GM23248 (cell line): ENCODE measurements at regions not wholly inside any gene's neighbourhood (a gene's known extent, or its start where the extent isn't known, plus 50 kb on each side); places are given as distances from the start of the nearest gene placed in this dataset.

Experiments
- DNase-seq: peaks from one replicate; pipeline ENCODE4 v3.0.0-alpha.2; 2015
- H2AFZ ChIP-seq: fragments of 200-600 bp; sonication (generic); 2 replicates; pipeline ENCODE4 v1.6.1; 2016; ENCODE audit warnings: antibody characterized with exemption
- H3F3A ChIP-seq: fragments of 200-600 bp; sonication (generic); 2 replicates; pipeline ENCODE4 v1.6.1; 2016; ENCODE audit warnings: mild to moderate bottlenecking, antibody characterized with exemption, mixed run types; ENCODE audit not compliant: insufficient read depth
- H3K27ac ChIP-seq: fragments of 200-600 bp; sonication (generic); 2 replicates; pipeline ENCODE4 v1.5.1; 2016; ENCODE audit warnings: mild to moderate bottlenecking
- H3K27me3 ChIP-seq: fragments of 200-600 bp; sonication (generic); replicated peaks from 2 replicates; pipeline ENCODE4 v1.6.1; 2016; ENCODE audit warnings: mild to moderate bottlenecking; ENCODE audit not compliant: insufficient read depth
- H3K36me3 ChIP-seq: fragments of 200-600 bp; sonication (generic); 2 replicates; pipeline ENCODE4 v1.6.1; 2016; ENCODE audit warnings: low read depth, mild to moderate bottlenecking
- H3K4me1 ChIP-seq: fragments of 200-600 bp; sonication (generic); 2 replicates; pipeline ENCODE4 v1.6.1; 2016; ENCODE audit warnings: mild to moderate bottlenecking; ENCODE audit not compliant: insufficient read depth
- H3K4me2 ChIP-seq: fragments of 200-600 bp; sonication (generic); one replicate; pipeline ENCODE4 v1.6.1; 2016; ENCODE audit warnings: mild to moderate bottlenecking; ENCODE audit not compliant: unreplicated experiment
- H3K4me3 ChIP-seq: fragments of 200-600 bp; sonication (generic); 2 replicates; pipeline ENCODE4 v1.5.1; 2016; ENCODE audit warnings: mild to moderate bottlenecking
- H3K79me2 ChIP-seq: fragments of 200-600 bp; sonication (generic); 2 replicates; pipeline ENCODE4 v1.6.1; 2016; ENCODE audit warnings: mild to moderate bottlenecking; ENCODE audit not compliant: insufficient read depth
- H3K9ac ChIP-seq: fragments of 200-600 bp; sonication (generic); 2 replicates; pipeline ENCODE4 v1.6.1; 2016; ENCODE audit warnings: mild to moderate bottlenecking
- H3K9me2 ChIP-seq: fragments of 200-600 bp; sonication (generic); 2 replicates; pipeline ENCODE4 v1.6.1; 2016; ENCODE audit warnings: mixed run types, mild to moderate bottlenecking, moderate library complexity; ENCODE audit not compliant: insufficient read depth
- H3K9me3 ChIP-seq: fragments of 200-600 bp; sonication (generic); one replicate; pipeline ENCODE4 v1.6.1; 2017; ENCODE audit warnings: low read depth
- H4K20me1 ChIP-seq: fragments of 200-600 bp; sonication (generic); 2 replicates; pipeline ENCODE4 v1.6.0; 2016; ENCODE audit not compliant: insufficient read depth
- EZH2 ChIP-seq: fragments of 200-600 bp; sonication (generic); IDR thresholded peaks from 2 replicates; pipeline ENCODE4 v1.6.1; 2018; ENCODE audit warnings: antibody characterized with exemption, mild to moderate bottlenecking; ENCODE audit not compliant: insufficient read depth, poor library complexity, severe bottlenecking
- EZH2phosphoT487 ChIP-seq: fragments of 200-600 bp; sonication (generic); IDR thresholded peaks from 2 replicates; pipeline ENCODE4 v1.6.1; 2018; ENCODE audit warnings: antibody characterized with exemption, moderate library complexity, mild to moderate bottlenecking, low read depth; ENCODE audit not compliant: insufficient read depth
- WGBS, 2 experiments: methylation state at CpG; one replicate each; pipeline ENCODE4 v1.1.6; 2015 to 2017; ENCODE audit warnings: low lambda C conversion rate in 2 of 2, low coverage in 1 of 2; ENCODE audit errors: missing lambda C conversion rate in 2 of 2; 5-methylcytosine and 5-hydroxymethylcytosine counted together
- in situ Hi-C: fragments of 300-500 bp; cut with MboI; formaldehyde crosslinking; loops from 2 replicates; pipeline ENCODE4 v1.15.0; 2020

GRCh38 chr12:92530706-92531105, 172.1 kb upstream of the PLEKHG7 start:
- in situ Hi-C loops, result no loop called here
- TF ChIP-seq EZH2 (no peak), EZH2phosphoT487 (no peak)
- H3K27me3 ChIP-seq, result no peaks in the 10 kb centered on the region
- H3K79me2 ChIP-seq, result no peaks in the 10 kb centered on the region
- WGBS, 2 experiments, result 63 to 79% methylated on average over 1 of the region's 1 CpG
- no peak overlapping the region for H3K4me2 ChIP-seq
- no peaks in the 10 kb centered on the region for H3F3A ChIP-seq
- no peaks in the 10 kb centered on the region for H3K4me1 ChIP-seq
- H4K20me1 ChIP-seq, result no peaks in the 10 kb centered on the region
- no peak overlapping the region for H3K9ac ChIP-seq
- no peak overlapping the region for H2AFZ ChIP-seq
- H3K27ac ChIP-seq, result no peak overlapping the region
- H3K9me3 ChIP-seq, result no peaks in the 10 kb centered on the region
- no peaks in the 10 kb centered on the region for H3K36me3 ChIP-seq
- no peak overlapping the region for H3K4me3 ChIP-seq
- no peaks in the 10 kb centered on the region for H3K9me2 ChIP-seq
- DNase-seq, result no peak

- H3K4me3 ChIP-seq, result no peak overlapping the region
- DNase-seq, result no peak
- H3K36me3 ChIP-seq, result no peaks in the 10 kb centered on the region
- no peak overlapping the region for H3K9ac ChIP-seq
- no peak overlapping the region for H3K27ac ChIP-seq
- no peaks in the 10 kb centered on the region for H3K4me1 ChIP-seq
- H3K27me3 ChIP-seq, result no peaks in the 10 kb centered on the region
- H3K79me2 ChIP-seq, result no peaks in the 10 kb centered on the region
- H3K9me2 ChIP-seq, result no peaks in the 10 kb centered on the region
- H4K20me1 ChIP-seq, result no peaks in the 10 kb centered on the region
- TF ChIP-seq EZH2 (no peak), EZH2phosphoT487 (no peak)
- in situ Hi-C loops, result no loop called here
- no peaks in the 10 kb centered on the region for H3F3A ChIP-seq
- H2AFZ ChIP-seq, result no peak overlapping the region
- H3K4me2 ChIP-seq, result no peak overlapping the region
- no peaks in the 10 kb centered on the region for H3K9me3 ChIP-seq
Observed at GRCh38 chr12:92529944-92530343, 172.8 kb upstream of the PLEKHG7 start.

- H3K4me2 ChIP-seq, result no peak overlapping the region
- WGBS, 2 experiments, result 88 to 90% methylated on average over 3 of the region's 3 CpGs
- no peak for TF ChIP-seq EZH2
- no peak for TF ChIP-seq EZH2phosphoT487
- H3F3A ChIP-seq, result no peaks in the 10 kb centered on the region
- H3K79me2 ChIP-seq, result no peaks in the 10 kb centered on the region
- no peak overlapping the region for H3K4me3 ChIP-seq
- H3K9ac ChIP-seq, result no peak overlapping the region
- no peaks in the 10 kb centered on the region for H3K4me1 ChIP-seq
- H3K9me2 ChIP-seq, result no peaks in the 10 kb centered on the region
- H3K9me3 ChIP-seq, result no peaks in the 10 kb centered on the region
- H3K27ac ChIP-seq, result no peak overlapping the region
- H4K20me1 ChIP-seq, result no peaks in the 10 kb centered on the region
- in situ Hi-C loops, result no loop called here
- no peaks in the 10 kb centered on the region for H3K36me3 ChIP-seq
- DNase-seq, result no peak
- no peak overlapping the region for H2AFZ ChIP-seq
- H3K27me3 ChIP-seq, result no peaks in the 10 kb centered on the region
Observed at GRCh38 chr12:92528586-92528985, 174.2 kb upstream of the PLEKHG7 start.

- no peaks in the 10 kb centered on the region for H4K20me1 ChIP-seq
- in situ Hi-C loops, result no loop called here
- H3K36me3 ChIP-seq, result no peaks in the 10 kb centered on the region
- no peak overlapping the region for H3K9ac ChIP-seq
- WGBS, 2 experiments, result 39 to 53% methylated on average over 2 of the region's 2 CpGs
- no peaks in the 10 kb centered on the region for H3K9me2 ChIP-seq
- no peaks in the 10 kb centered on the region for H3F3A ChIP-seq
- no peak overlapping the region for H3K27ac ChIP-seq
- DNase-seq, result no peak
- no peak for TF ChIP-seq EZH2phosphoT487
- no peak for TF ChIP-seq EZH2
- H3K4me1 ChIP-seq, result no peaks in the 10 kb centered on the region
- no peaks in the 10 kb centered on the region for H3K27me3 ChIP-seq
- H2AFZ ChIP-seq, result no peak overlapping the region
- no peaks in the 10 kb centered on the region for H3K9me3 ChIP-seq
- no peaks in the 10 kb centered on the region for H3K79me2 ChIP-seq
- H3K4me2 ChIP-seq, result no peak overlapping the region
- H3K4me3 ChIP-seq, result no peak overlapping the region
Observed at GRCh38 chr12:92528097-92528496, 174.7 kb upstream of the PLEKHG7 start.

- no peaks in the 10 kb centered on the region for H3F3A ChIP-seq
- H3K27me3 ChIP-seq, result no peaks in the 10 kb centered on the region
- no peaks in the 10 kb centered on the region for H3K4me1 ChIP-seq
- no peaks in the 10 kb centered on the region for H3K36me3 ChIP-seq
- in situ Hi-C loops, result no loop called here
- no peak overlapping the region for H3K27ac ChIP-seq
- no peaks in the 10 kb centered on the region for H4K20me1 ChIP-seq
- H3K4me3 ChIP-seq, result no peak overlapping the region
- TF ChIP-seq EZH2phosphoT487, result no peak
- no peak for TF ChIP-seq EZH2
- 85 to 88% methylated on average over 4 of the region's 4 CpGs for WGBS, 2 experiments
- H3K4me2 ChIP-seq, result no peak overlapping the region
- no peaks in the 10 kb centered on the region for H3K9me3 ChIP-seq
- H2AFZ ChIP-seq, result no peak overlapping the region
- no peaks in the 10 kb centered on the region for H3K79me2 ChIP-seq
- no peaks in the 10 kb centered on the region for H3K9me2 ChIP-seq
- DNase-seq, result no peak
- no peak overlapping the region for H3K9ac ChIP-seq
Observed at GRCh38 chr12:92524489-92524888, 178.3 kb upstream of the PLEKHG7 start.
